Epithelial cell of prostate (primary cell): ENCODE measurements at regions not wholly inside any gene's neighbourhood (a gene's known extent, or its start where the extent isn't known, plus 50 kb on each side); places are given as distances from the start of the nearest gene placed in this dataset.

Source experiments
- DNase-seq: peaks from one replicate; pipeline ENCODE4 v3.0.0-alpha.2; 2011; ENCODE audit warnings: low read depth, low spot score
- H3K27ac ChIP-seq: fragments of 450-650 bp; 2 replicates; pipeline ENCODE4 v1.5.1; 2017; ENCODE audit warnings: mild to moderate bottlenecking

DNA sequence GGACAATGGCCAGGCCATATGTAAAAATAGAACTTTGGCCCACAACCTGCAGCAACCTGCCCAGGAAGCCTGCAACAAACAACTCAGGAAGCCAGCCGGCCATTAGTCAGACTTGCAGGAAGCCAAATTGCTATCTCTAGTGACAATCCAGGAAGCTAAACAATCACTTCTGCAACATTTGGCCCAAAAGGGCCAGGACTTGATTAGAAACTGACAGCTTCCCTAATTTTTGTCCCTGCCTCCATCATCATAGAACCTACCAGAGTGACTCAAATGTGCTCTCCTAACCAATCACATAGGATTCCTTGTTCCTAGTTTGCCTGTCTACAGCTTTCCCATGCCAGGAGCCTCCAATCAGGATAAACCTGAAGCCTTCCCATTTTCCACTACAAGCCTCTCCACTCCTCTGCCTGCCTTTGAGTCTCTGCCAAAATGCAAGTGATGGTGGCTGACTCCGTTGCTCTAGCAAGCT lies 639.3 kb downstream of the PTPRU start:
- H3K27ac ChIP-seq: no peak overlapping the region
- DNase-seq: peak; percentile 8

DNA sequence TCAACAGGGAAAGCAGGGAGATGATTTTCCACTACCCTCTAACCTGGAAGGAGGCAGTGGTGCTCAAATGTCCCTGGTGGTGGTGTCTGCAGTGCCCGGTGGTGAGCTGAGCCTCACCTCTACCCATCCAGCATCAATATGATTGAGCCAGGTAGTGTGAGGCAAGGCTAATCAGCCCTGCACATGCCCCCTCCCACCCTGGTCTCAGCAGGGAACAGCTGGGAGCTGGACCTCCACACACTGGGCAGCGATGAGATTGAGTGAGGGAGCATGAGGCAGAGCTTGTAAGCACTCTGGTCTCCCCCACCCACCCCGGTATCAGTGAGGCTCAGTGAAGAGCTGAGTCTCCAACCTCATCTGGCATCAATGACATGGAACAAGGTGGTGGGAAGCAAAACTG lies 634.3 kb downstream of the PTPRU start:
- no peak overlapping the region for H3K27ac ChIP-seq
- no peak for DNase-seq

GRCh38 chr1:29869802-29870201 lies 633.5 kb downstream of the PTPRU start:
- no peak overlapping the region for H3K27ac ChIP-seq
- no peak for DNase-seq

DNA sequence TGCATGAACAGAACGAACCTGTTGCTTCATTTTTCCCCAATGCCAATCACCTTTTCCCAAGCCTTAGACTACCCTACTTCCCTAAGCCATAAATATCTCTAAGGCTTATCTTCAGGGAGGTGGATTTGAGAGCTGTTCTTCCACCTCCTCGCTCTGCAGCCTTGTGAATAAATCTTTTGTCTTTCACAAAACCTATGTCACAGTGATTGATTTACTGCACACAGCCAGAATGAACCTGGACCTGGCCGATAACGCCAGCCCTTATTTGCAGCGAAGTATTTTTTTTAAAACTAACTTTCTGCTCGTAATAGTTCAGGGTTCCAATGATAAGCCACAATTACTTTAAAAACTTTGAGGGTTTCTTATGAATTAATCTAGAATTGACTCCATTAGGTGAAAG lies 632.6 kb downstream of the PTPRU start:
- H3K27ac ChIP-seq: no peak overlapping the region
- DNase-seq: no peak

DNA sequence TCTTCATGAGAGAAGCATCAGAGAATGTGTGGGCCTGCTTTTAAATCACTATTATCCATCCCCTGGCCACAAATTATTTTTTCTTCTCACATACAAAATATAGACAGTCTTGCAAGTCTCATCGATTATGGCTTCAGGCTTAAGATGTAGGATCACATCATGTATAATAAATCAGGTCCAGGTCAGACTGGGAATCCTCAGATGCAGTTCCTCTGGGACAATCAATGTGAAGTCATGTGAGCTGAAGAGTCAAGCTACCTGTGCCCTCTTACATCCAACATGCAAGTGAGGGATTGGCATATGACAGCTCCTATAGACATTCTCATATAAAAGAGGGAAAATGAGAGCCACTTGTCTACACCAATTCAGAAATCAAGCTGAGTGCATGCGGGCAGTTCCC lies 631.8 kb downstream of the PTPRU start:
- DNase-seq: no peak
- H3K27ac ChIP-seq: no peak overlapping the region

DNA sequence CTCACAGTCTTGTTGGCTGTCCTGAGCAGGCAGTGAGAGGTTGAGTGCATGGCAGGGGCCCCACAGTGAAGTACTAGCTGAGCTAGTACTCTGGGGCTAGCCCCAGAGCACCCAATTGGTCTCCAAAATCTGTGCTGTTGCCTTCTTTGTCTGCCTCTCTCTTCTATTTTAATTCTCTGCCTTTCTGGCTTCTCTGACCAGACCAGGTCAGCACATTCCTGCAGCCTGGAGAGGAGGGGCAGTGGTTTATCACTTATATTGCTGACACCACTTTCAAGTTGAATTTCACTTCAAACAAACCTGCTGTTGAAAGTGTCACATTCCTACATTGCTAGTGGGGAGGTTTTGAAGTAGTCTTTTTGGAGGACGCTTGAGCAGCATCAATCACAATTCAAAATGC lies 628.7 kb downstream of the PTPRU start:
- H3K27ac ChIP-seq: no peak overlapping the region
- DNase-seq: no peak

DNA sequence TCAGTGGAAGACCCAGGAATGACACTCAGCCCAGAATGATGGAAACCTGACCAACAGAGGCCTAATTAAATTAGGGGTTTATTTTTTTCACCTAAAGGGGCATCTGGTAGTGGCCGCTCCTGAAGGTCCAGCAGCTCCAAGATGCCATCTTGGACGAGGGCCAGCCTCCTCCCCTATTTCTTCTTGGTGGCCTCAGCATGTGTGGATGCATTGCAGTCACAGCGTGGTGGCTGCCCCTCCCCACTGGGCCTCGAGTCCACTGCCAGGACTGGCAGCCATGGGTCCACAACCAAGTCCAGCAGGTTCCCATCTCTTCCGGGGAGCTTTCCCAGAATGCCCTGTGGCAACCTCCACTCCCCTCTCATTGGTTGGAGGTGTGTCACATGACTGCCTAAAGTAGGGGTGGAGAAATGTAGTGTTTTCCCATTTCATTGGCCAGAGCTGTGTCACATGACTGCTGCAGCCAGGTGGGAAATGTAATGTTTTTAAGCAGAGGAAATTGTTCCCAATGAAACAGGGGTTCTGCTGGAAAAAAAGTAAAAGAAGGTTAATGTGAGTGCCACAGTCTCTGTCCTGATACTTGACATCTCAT lies 628.2 kb downstream of the PTPRU start:
- no peak for DNase-seq
- no peak overlapping the region for H3K27ac ChIP-seq

GRCh38 chr1:29861922-29862321 lies 625.6 kb downstream of the PTPRU start:
- no peak overlapping the region for H3K27ac ChIP-seq
- DNase-seq: no peak

DNA sequence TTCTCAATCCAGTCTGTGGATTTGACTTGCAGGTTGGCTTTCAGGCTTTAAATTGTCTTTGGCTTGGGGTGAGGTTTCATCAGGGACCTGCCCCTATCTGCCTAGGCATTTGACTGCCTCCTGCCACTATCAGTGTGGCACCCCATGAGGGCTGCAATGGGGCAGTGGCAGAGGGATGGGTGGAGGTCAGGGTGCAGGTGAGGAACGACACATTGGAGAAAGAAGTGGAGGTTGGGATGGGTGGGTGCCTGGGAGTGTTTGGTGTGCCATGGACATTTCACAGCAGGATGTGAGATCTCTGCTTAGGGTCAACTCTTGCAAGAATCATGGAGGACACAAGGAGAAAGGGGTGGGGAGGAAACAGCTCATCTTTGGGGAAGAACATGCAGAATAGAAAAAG lies 625.1 kb downstream of the PTPRU start:
- no peak for DNase-seq
- H3K27ac ChIP-seq: no peak overlapping the region

- DNase-seq: no peak
- H3K27ac ChIP-seq: no peak overlapping the region
These were observed 624.4 kb downstream of the PTPRU start for GRCh38 chr1:29860681-29861080.

DNA sequence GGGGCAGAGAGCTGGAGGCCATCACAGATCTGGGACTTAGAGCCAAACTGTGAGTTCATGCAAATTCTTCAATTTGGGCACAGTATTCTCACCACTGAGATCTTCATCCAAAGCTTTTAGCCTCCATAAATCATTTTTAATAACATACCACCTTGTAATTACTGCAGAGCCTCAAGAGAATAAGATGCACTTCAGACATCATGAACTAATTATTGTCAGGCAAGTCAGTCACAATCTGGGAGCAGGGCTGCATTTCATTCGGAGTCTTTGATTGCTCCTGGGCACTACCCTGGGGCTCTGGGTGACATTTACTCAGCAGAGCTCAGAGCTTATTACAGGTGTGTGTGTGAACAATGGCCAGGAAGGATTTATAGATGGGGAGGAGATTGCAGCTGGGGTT lies 623.7 kb downstream of the PTPRU start:
- DNase-seq: no peak
- no peak overlapping the region for H3K27ac ChIP-seq

DNA sequence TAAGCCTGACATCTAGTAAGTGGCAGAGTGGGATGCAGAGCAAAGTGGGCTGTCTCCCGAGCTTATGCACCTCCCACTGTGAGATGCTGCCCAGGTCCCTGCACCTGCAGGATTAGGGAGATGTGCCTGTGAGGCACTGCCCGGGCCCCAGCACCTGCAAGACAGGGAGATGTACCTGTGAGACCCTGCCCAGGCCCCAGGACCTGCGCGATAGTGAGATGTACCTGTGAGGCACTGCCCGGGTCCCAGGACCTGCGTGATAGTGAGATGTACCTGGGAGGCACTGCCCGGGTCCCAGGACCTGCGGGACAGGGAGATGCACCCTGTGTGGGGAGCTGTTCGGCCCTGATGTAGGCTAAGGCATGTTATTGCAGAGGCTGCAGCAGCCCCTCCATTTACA lies 622.8 kb downstream of the PTPRU start:
- H3K27ac ChIP-seq: no peak overlapping the region
- no peak for DNase-seq

GRCh38 chr1:29858646-29859045 lies 622.3 kb downstream of the PTPRU start:
- no peak for DNase-seq
- H3K27ac ChIP-seq: no peak overlapping the region

GRCh38 chr1:29856340-29857114 lies 620.2 kb downstream of the PTPRU start:
- no peak overlapping the region for H3K27ac ChIP-seq
- no peak for DNase-seq

GRCh38 chr1:29855561-29856160 lies 619.3 kb downstream of the PTPRU start:
- DNase-seq: no peak
- no peak overlapping the region for H3K27ac ChIP-seq

DNA sequence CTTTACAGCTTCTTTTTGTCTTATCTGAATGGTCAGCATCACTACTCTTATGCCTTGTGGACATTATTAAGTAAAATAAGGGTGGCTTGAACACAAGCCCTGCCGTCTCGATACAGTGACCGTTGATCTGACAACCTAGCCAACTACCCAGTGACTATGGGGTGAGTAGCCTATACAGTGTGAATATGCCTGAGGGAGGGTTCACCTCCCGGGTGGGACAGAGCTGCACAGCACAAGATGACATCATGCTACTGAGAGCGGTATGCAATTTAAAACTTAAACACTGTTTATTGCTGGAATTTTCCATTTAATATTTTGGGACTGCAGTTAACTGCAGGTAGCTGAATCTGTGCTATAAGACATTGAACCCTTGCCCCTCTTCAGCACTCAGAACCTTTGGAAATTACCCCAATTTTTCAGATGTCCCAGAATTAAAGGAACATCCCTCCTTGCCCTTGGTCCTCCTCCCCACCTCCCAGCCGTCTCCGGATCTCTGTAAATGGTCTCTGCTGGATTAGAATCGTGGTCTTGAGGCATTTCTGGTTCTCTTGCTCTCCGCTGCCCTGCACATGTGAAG lies 618.5 kb downstream of the PTPRU start:
- no peak for DNase-seq

GRCh38 chr1:29853716-29854330 lies 617.5 kb downstream of the PTPRU start:
- H3K27ac ChIP-seq: no peak overlapping the region

More for the DNA sequence above, 618.5 kb downstream of the PTPRU start:
- H3K27ac ChIP-seq: no peak overlapping the region

DNA sequence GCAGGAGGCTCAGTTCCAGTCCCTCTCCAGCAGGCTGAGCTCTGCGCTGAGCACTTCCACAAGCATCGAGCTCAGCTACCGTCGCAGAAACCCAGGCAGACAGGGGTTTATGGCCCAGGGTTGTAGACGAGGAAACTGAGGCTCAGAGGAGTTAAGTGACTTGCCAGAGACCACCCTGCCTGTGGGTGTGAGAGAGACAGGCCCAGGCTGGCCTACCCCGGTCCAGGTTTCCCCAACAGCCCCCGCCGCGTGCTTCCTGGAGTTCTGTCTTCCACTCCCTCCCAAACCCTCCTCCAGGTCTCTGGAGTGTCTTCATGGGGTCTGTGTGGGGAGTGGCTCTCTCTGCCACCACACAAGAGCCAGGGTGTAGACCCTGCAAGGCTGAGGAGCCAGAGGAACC lies 615.9 kb downstream of the PTPRU start:
- no peak for DNase-seq
- no peak overlapping the region for H3K27ac ChIP-seq

More at GRCh38 chr1:29853716-29854330, 617.5 kb downstream of the PTPRU start:
- no peak for DNase-seq

DNA sequence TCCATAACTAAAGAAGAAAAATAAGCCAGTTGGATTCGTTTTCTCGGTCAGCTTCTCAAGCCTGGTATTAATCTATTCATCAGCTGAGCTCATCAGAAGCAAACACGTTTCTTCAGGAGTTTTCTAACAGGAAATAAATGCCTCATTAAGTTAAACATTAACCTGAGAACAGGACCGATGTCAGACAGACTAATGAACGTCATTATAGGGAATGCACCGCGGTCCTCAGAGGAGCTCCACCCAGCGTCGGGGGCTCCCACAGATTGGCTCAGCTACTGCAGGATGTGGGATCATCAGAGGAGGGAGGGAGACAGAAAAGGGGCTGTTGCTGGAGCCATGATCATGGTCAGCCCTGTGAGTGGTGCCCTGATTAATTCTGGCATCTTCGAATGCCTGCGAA lies 615.4 kb downstream of the PTPRU start:
- peak; percentile 60 for DNase-seq
- H3K27ac ChIP-seq: peak overlapping the region; percentile 38

DNA sequence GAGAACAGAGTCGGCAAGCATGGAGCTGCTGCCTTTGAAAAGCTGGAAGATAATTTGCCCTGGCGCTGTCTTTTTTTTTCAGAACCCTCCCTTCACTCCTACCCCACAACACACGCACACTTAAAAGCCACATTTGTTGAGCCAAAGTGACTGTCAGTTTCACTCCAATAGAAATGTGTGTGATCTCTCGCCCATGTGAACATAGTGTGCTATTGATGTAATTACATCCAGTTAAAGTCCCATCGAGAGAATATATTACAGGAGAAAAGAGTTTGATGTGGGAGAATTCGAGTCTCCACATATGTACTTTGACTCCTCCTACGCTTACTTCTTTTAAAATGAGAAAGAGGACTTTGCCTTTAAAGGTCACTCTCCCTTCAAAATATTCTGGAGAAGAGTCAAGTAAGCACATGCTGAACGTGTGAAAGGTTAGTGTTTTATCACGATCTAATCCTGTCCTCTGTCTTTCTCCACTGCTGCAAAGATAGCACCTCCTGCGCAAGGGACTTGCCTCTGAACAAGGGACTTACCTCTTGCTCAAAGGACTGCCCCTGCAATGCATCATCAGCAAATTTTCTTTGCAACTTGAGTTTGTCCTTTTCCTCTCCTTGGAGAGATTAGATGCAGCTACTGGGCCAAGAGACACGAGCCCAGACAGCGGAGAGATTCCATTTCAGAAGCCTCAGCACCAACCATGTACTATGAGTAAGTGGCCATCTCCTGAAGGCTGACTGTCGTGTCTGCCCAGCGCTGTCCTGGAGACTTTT lies 613.9 kb downstream of the PTPRU start:
- DNase-seq: no peak
- no peak overlapping the region for H3K27ac ChIP-seq
